Esophagus (tissue), 2 donors: ENCODE measurements at regions not wholly inside any gene's neighbourhood (a gene's known extent, or its start where the extent isn't known, plus 50 kb on each side); places are given as distances from the start of the nearest gene placed in this dataset.

ENCODE experiments used
- H3K27ac ChIP-seq, 2 donors: one replicate each; pipeline ENCODE4 v1.5.1; 2013; ENCODE audit warnings: low read depth in 2 of 2, mild to moderate bottlenecking in 2 of 2, inconsistent platforms in 1 of 2, low read length in 1 of 2, moderate library complexity in 1 of 2
- H3K27me3 ChIP-seq, 2 donors: one replicate each; pipeline ENCODE4 v1.6.1; 2013; ENCODE audit warnings: low read length in 2 of 2, control low read depth in 1 of 2, mild to moderate bottlenecking in 1 of 2; ENCODE audit not compliant: insufficient read depth in 2 of 2, control insufficient read depth in 1 of 2
- H3K36me3 ChIP-seq, 2 donors: one replicate each; pipeline ENCODE4 v1.6.1; 2013; ENCODE audit warnings: low read length in 1 of 2; ENCODE audit not compliant: control insufficient read depth in 2 of 2, insufficient read depth in 2 of 2
- H3K4me1 ChIP-seq, 2 donors: one replicate each; pipeline ENCODE4 v1.6.1; 2013; ENCODE audit warnings: low read length in 1 of 2; ENCODE audit not compliant: control insufficient read depth in 2 of 2, insufficient read depth in 2 of 2
- H3K4me3 ChIP-seq, 2 donors: one replicate each; pipeline ENCODE4 v1.5.1; 2013; ENCODE audit warnings: low read length in 2 of 2, mild to moderate bottlenecking in 2 of 2, low read depth in 1 of 2, moderate library complexity in 1 of 2
- H3K9me3 ChIP-seq, 2 donors: one replicate each; pipeline ENCODE4 v1.6.1; 2013; ENCODE audit warnings: mild to moderate bottlenecking in 2 of 2, low read depth in 1 of 2, low read length in 1 of 2, moderate library complexity in 1 of 2; ENCODE audit not compliant: control insufficient read depth in 2 of 2, insufficient read depth in 1 of 2
- WGBS, 2 donors: extraction: QIAGEN DNeasy Blood & Tissue Kit; methylation state at CpG; one replicate each; pipeline ENCODE4 v1.1.7; 2013; 5-methylcytosine and 5-hydroxymethylcytosine counted together
- donor health status: healthy with polysubstance abuse.
- donor health status: Bipolar disorder and iron deficiency.

- no peaks in the 10 kb centered on the region for H3K9me3 ChIP-seq
- no peaks in the 10 kb centered on the region for H3K36me3 ChIP-seq
- no peak overlapping the region for H3K4me3 ChIP-seq
- 43 to 56% methylated on average over 2 of the region's 2 CpGs for WGBS, 2 donors
- H3K27me3 ChIP-seq: peaks cover 0 to 2% of the 10 kb centered on the region in 2 donors
- no peaks in the 10 kb centered on the region for H3K4me1 ChIP-seq
- H3K27ac ChIP-seq: no peak overlapping the region
Measured at GRCh38 chr13:36571444-36571843, 102.4 kb upstream of the SERTM1 start.

GRCh38 chr13:36582977-36583376 is 90.8 kb upstream of the SERTM1 start:
- H3K27me3 ChIP-seq: no peaks in the 10 kb centered on the region
- H3K36me3 ChIP-seq: no peaks in the 10 kb centered on the region
- no peaks in the 10 kb centered on the region for H3K9me3 ChIP-seq
- no peak overlapping the region for H3K4me3 ChIP-seq
- no peak overlapping the region for H3K27ac ChIP-seq
- no peaks in the 10 kb centered on the region for H3K4me1 ChIP-seq

- Histone ChIP-seq H3K9me3 (no peaks in the 10 kb centered on the region), H3K27ac (no peak overlapping the region), H3K4me1 (no peaks in the 10 kb centered on the region), H3K36me3 (no peaks in the 10 kb centered on the region), H3K4me3 (no peak overlapping the region), H3K27me3 (no peaks in the 10 kb centered on the region)
- 70 to 78% methylated on average over 3 of the region's 3 CpGs for WGBS, 2 donors
Measured at GRCh38 chr13:36599641-36600040, 74.2 kb upstream of the SERTM1 start.

GRCh38 chr13:36601186-36601585 is 72.6 kb upstream of the SERTM1 start:
- H3K27me3 ChIP-seq: no peaks in the 10 kb centered on the region
- H3K27ac ChIP-seq: no peak overlapping the region
- H3K4me1 ChIP-seq: no peaks in the 10 kb centered on the region
- no peaks in the 10 kb centered on the region for H3K36me3 ChIP-seq
- H3K9me3 ChIP-seq: no peaks in the 10 kb centered on the region
- 89 to 91% methylated on average over 2 of the region's 2 CpGs for WGBS, 2 donors
- H3K4me3 ChIP-seq: no peak overlapping the region

- Histone ChIP-seq H3K27ac (no peak overlapping the region), H3K4me3 (no peak overlapping the region), H3K36me3 (no peaks in the 10 kb centered on the region), H3K27me3 (no peaks in the 10 kb centered on the region), H3K9me3 (no peaks in the 10 kb centered on the region), H3K4me1 (no peaks in the 10 kb centered on the region)
- 75 to 78% methylated on average over 2 of the region's 2 CpGs for WGBS, 2 donors
Measured at GRCh38 chr13:36606060-36606459, 67.8 kb upstream of the SERTM1 start.

GRCh38 chr13:36608474-36608873 is 65.3 kb upstream of the SERTM1 start:
- Histone ChIP-seq H3K4me1 (no peaks in the 10 kb centered on the region), H3K4me3 (no peak overlapping the region), H3K27ac (no peak overlapping the region), H3K9me3 (no peaks in the 10 kb centered on the region), H3K27me3 (no peaks in the 10 kb centered on the region), H3K36me3 (no peaks in the 10 kb centered on the region)
- 64 to 72% methylated on average over 4 of the region's 4 CpGs for WGBS, 2 donors

GRCh38 chr13:36612230-36612629 is 61.6 kb upstream of the SERTM1 start:
- H3K27ac ChIP-seq: no peak overlapping the region
- H3K9me3 ChIP-seq: no peaks in the 10 kb centered on the region
- no peak overlapping the region for H3K4me3 ChIP-seq
- no peaks in the 10 kb centered on the region for H3K27me3 ChIP-seq
- no peaks in the 10 kb centered on the region for H3K36me3 ChIP-seq
- H3K4me1 ChIP-seq: no peaks in the 10 kb centered on the region
- 67 to 73% methylated on average over 4 of the region's 4 CpGs for WGBS, 2 donors

- no peak overlapping the region for H3K27ac ChIP-seq
- H3K36me3 ChIP-seq: no peaks in the 10 kb centered on the region
- H3K27me3 ChIP-seq: no peaks in the 10 kb centered on the region
- H3K4me1 ChIP-seq: no peaks in the 10 kb centered on the region
- H3K9me3 ChIP-seq: no peaks in the 10 kb centered on the region
- WGBS, 2 donors: 85 to 88% methylated on average over 1 of the region's 1 CpG
- H3K4me3 ChIP-seq: no peak overlapping the region
Measured at GRCh38 chr13:36616706-36617105, 57.1 kb upstream of the SERTM1 start.

- H3K36me3 ChIP-seq: no peaks in the 10 kb centered on the region
- no peak overlapping the region for H3K27ac ChIP-seq
- no peak overlapping the region for H3K4me3 ChIP-seq
- 76 to 78% methylated on average over 3 of the region's 3 CpGs for whole genome bisulfite sequencing, 2 donors
- no peaks in the 10 kb centered on the region for H3K27me3 ChIP-seq
- H3K4me1 ChIP-seq: no peaks in the 10 kb centered on the region
- no peaks in the 10 kb centered on the region for H3K9me3 ChIP-seq
Measured at GRCh38 chr13:36619535-36619934, 54.3 kb upstream of the SERTM1 start.
